NCI-H526 treated with DMSO at 0.1 percent for 48 hours (cell line): ENCODE measurements at regions not wholly inside any gene's neighbourhood (a gene's known extent, or its start where the extent isn't known, plus 50 kb on each side); places are given as distances from the start of the nearest gene placed in this dataset.

Experiments
- DNase-seq: peaks from one replicate; lab custom pipeline; 2025; lab: John Stamatoyannopoulos, UW

DNA sequence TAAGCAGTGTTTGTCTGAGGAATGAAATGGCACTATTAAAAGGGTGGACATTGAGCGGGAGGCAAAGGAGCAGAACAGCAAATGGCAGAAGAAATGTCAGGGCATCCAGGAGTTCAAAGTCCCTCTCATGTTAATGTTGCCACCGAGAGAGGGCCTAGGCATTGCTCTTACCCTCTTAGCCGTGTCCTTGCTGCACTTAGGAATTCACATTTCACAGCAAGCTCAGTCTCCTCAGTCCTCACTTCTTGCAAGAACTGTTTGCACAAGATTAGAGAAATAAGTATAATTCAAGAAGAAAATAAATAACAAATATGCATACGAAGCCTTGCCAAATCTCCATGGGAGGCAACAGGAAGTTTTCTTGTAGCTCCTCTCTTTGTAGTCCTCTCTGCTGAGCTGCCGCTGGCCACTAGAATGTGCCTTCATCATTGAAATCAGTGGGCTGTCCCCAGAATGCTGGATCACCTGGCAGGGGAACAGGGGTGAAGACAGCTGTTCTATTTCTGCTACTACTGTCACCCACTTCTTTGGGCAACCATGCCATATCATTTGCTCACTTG is 205.8 kb downstream of the ZNF326 start:
- no peak for DNase-seq

DNA sequence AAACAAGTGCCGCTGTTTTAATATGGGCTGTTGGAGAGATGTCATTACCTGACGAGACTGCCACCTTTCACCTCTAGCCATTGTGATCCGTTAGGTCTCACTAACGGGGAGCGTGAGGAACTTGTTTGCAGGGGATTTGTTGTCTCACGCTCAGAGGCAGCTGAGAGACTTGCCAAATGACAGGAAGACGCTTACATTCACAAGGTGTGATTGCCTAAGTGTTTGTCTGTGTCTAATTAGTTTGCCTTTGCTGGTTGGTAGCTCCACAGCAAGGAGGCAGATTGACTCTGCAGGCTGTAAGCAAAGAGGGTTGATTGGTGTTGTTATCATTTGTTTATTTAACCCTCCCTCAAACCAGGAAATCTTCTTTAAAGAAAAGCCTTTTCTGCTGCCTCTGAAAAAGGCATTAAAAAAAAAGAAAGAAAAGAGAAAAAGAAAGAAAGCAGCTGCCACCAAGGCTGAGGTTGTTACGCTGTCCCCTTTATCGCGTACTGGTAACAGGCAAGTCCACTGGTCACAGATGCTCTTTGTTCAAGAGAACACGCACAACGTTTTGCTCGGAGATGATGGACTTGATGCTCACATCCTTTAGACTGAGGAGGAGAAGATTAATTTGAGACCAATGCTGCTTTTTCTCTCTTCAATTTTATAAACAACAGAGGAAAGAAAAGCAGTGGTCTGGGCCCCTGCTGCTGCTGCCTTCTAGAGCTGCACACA is 203.9 kb downstream of the ZNF326 start:
- DNase-seq, result no peak

DNA sequence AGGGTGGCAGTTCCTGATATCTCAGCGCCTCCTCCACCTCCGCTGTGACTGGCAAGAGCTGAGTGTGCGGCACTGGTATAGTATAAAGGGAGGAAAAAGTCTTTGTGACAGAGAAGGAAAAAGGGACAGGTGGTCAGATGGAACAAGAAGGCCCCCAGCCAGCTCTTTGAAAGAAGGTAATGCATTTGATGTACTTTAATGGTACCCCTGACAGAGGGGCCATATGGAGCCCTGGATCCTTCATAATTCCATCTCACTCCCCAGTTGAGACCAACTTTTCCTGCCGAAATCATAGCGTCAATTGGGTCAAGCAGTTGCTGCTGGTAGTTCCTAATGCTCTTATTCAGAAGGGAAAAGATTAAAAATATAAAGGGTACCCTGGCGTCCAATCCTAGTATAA is 198.2 kb downstream of the ZNF326 start:
- DNase-seq, result no peak

DNA sequence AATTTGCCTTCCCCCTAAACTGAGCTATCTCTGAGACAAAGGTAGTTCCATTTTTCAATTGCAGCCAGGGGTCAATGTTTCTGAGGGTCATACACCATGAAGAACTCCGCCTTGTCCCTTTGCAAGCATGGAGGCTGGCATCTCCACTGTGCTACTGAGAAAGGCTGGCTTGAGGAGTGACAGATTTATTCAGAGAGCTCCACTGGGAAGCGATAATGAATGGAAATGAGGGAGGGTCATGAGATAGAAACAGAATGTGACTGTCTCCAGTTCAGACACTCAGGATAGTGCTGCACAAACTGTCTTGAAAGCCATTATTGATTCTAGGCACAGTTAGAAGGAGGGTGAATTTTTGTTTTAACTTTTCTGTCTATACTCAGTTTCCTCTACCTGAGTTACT is 197.5 kb downstream of the ZNF326 start:
- DNase-seq, result peak; percentile 17

DNA sequence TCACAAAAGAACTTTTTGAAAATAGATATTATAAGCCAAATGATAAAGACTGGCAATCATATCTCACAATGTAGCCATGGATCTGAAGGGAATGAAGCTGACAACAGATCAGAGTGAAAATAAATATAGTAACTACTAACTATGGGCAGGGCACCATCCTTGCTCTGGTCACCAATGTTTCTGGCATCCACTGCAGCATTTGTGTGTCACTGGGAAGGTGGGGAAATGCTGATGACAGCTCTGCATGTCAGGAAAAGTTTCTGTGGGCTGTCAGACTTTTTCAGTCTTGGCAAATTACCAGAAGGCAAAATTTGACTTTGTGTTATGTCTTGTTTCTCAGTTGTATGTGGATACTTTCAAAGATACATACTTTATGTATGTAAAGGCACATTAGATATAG is 195.6 kb downstream of the ZNF326 start:
- no peak for DNase-seq

- no peak for DNase-seq
Measured at GRCh38 chr1:90189889-90190288, 195.0 kb downstream of the ZNF326 start.

DNA sequence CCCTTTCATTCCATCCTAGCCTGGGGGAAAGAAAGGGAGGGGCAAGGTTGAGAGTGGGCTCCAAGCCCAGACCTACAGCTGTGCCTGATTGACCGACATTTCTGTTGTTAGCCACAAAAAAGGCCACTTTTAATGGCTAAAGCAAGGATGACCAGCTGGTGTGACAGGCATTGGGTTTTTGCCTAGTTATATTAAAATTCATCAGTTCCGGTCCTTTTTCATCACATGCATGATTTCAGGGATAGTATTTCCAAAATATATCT is 192.3 kb downstream of the ZNF326 start:
- no peak for DNase-seq

DNA sequence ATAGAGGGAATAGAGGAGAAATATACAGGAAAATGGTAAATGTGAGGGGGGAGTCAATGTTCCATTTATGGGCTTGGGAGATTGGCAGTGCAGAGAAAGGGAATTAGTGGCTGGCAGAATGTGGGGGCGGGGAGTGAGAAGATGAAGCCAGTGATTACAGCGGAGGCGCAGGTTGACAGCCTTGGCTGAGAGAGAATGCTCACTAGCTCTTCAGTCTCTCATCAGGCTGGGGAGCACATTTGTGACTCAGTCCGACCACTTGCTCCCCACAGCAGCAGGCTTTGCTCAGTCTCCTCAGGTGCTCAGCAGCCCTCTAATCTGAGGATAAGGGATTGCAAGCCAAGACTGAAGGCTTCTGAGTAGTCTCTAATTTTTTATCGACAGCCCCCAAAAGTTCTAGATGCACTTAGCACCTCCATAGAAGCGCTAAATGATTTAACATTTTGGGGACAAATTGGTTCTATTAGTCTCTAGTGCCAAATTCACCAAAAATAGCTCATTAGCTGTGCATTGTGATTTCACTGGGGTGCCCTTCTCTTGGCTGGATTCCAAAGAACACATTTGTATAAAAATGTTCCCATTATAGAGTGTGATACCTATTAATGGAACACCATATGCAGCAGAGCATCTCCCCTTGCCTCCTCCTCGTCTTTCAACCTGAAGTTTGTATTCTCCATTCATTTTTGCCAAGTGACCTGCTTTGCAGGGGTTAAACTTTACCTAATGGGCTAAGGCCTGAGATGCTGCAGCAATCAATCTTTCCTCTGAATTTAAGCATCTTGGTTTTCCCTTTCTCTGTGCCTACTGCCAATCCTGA is 191.8 kb downstream of the ZNF326 start:
- DNase-seq, result no peak

GRCh38 chr1:90176530-90176929 is 181.6 kb downstream of the ZNF326 start:
- no peak for DNase-seq

DNA sequence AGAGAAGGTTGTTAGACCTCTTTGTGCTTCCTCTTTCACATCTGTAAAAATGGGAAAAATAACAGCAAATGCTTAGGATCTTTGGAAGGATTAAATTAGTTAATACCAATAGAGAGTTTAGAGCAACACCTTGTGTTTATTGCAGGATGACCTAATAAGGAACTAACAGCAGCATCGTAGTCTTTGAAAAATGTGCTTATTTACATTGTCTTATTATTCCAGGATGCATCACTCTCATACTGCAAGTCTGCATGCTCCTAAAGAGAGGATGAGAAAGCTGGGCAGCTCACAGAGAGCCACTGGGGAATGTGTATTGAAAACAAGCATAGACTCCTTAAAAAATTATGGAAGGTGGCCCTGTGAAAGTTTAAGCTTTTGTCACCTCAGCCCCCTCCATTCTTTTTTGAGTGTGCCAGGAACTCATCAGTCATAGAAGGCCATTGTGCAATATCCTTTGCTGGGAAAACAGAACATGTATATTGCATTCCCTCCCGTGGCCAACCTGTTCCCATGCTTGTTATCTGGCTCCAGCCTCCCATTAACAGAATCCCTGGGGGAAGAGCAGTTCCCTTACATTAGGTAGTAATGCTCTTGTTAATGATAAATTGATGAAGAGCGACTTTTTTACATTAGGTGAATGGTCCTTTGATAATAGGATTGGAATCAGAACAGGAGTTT is 180.7 kb downstream of the ZNF326 start:
- DNase-seq, result no peak

DNA sequence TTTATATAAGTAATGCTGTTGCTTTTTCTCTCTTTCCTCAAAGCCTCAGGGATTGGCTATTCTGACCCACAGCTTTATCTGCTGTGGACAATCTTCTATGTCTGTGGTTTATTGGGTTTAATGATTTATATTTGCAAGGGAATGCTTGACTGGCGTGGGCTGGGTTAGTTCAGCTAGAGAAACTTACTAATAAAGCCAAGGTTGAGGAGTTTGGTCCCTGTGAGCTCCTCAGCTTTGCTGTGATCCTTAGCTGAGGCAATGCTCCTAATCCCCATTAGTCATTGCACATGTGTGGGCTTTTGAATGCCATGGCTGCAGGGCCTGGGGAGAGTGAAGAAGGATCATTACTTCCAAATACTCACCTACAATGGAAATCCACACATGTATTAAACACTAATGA is 179.3 kb downstream of the ZNF326 start:
- DNase-seq, result no peak

DNA sequence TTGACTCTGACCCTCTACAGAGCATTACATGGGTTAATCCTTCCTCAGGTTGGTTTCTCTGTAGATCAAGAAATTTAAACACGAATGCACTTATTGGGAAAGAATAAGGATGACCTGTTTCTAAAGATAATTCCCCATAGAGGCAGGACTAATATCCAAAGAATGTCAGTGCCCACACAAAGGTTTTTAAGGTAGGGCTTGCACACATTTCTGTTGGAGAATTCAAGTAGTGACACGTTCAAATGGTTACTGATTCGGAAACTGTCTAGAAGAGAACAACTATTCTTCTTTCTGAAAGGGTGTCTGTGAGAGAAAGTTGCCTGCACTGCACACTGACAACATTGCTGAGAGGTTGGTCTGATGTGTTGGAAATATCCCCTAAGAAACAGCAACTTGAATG is 167.3 kb downstream of the ZNF326 start:
- DNase-seq, result no peak

DNA sequence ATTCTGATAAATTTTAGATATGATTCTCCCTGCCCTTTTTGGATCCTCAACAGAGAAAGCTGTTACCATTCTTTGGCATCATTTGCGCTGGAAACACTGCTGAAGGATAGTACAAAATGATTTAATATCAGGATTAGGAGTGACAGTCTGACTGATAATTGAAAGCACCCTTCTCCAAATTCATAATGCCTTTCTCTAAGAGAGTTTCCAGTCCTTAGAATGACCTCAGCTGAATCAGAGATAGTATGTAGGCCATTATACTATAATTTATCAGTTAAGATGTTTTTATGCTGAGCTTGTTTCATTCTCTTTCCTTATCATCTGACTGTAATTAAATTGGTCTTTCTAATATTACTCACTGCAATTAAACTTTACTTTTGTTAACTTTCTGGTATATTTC is 166.7 kb downstream of the ZNF326 start:
- no peak for DNase-seq

DNA sequence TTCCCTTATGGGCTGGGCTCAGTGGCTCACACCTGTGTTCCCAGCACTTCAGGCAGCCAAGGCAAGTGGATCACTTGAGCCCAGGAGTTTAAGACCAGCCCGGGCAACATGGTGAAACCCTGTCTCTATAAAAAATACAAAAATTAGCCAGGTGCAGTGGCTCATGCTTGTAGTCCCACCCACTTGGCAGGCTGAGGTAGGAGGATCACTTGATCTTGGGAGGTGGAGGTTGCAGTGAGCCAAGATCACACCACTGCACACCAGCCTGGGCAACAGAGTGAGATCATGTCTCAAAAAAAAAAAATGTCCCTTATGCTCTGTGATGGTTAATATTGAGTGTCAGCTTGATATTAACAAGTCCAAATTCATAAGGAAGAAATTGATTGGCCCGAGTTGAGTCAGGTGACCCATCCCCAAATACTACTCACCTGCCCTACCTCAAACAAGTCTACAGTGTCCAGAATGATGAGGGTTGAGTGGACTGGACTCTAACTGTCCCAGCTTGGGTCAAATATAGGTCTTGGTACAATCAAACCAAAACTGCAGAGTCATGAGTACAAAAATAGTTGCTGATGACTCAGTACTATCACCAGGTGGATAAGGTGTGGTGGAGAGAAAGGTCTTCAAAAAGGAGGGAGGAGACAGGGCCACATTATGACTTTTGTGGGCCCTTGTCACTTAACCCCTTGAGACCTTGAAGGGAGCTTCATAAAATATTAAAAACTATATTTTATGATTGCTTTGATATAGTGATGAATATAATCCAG is 161.0 kb downstream of the ZNF326 start:
- DNase-seq, result no peak

DNA sequence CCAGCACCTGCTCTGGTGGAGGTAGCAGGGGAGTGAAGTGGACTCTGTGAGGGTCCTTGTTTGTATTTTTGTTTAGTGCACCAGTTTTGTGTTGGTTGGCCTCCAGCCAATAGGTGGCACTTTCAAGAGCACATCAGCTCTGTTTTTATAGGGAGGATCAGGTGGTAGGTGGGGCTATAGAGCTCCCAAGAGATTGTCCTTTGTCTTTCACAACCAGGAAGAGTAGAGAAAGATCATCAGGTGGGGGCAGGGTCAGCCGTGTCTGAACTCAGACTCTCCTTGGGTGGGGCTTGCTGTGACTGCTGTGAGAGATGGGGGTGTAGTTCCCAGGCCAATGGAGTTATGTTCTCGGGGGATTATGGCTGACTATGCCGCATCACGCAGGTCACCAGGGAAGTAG is 159.8 kb downstream of the ZNF326 start:
- DNase-seq, result no peak

GRCh38 chr1:90149101-90149500 is 154.2 kb downstream of the ZNF326 start:
- DNase-seq, result no peak

DNA sequence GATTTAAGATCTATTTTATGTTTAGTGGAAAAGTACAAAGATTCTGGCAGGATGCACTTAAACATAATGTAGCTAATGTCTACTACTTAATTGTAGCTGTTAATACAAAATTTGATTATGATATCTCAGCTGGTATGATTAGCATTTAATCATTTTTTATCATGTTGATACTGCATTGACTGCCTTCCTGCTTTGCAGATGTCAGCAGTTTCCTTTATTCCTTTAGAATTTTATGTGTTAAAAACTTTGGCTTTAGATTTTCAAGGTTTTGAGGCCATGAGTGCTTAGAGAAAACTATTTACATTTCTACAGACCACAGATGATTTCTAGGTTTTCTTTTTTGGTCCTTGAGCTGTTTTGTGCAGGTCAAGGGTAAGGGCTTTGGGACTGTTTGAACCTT is 152.2 kb downstream of the ZNF326 start:
- DNase-seq, result no peak

GRCh38 chr1:90144820-90145219 is 149.9 kb downstream of the ZNF326 start:
- DNase-seq, result no peak

DNA sequence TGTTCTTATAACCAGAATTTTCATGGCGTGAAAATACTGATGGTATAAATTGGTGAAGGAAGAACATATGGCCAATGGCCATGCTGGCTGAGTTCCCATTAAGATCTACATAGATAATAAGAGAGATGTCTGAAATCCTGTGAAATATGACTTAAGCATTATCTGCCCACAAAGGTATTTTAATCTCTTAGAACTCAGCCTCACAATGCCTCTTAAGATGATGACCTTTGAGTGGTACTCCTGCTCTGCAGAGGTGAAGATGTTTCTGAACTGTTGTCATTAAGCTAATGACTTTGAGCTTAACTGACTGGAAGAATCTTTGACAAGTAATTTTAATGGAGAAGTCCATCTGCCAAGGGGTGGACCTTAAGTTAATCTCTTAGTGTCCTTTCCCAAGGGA is 148.7 kb downstream of the ZNF326 start:
- no peak for DNase-seq

- no peak for DNase-seq
Measured at GRCh38 chr1:90142697-90143096, 147.8 kb downstream of the ZNF326 start.

GRCh38 chr1:90139837-90140236 is 144.9 kb downstream of the ZNF326 start:
- no peak for DNase-seq

- DNase-seq, result no peak
Measured at GRCh38 chr1:90135286-90135685, 140.4 kb downstream of the ZNF326 start.
